ENCODE measurements at regions not wholly inside any gene's neighbourhood (a gene's known extent, or its start where the extent isn't known, plus 50 kb on each side); places are given as distances from the start of the nearest gene placed in this dataset.

- Histone ChIP-seq H3K27ac (ENCODE audit: low read length) (no peak overlapping the region), H3K4me1 (ENCODE audit: control insufficient read depth in 1 of 2, insufficient read depth in 2 of 2, low read length in 2 of 2) (no peaks in the 10 kb centered on the region), H3K27me3 (ENCODE audit: low read depth, low read length) (no peaks in the 10 kb centered on the region), H3K36me3 (ENCODE audit: control insufficient read depth in 1 of 2, insufficient read depth in 2 of 2, low read length in 2 of 2) (no peaks in the 10 kb centered on the region), H3K4me3 (ENCODE audit: low read depth in 1 of 2, low read length in 2 of 2) (no peak overlapping the region), H3K9me3 (ENCODE audit: control insufficient read depth in 1 of 2, low read length in 2 of 2) (no peaks in the 10 kb centered on the region)
Measured at GRCh38 chr7:16084370-16084769, 337.0 kb downstream of the CRPPA start.

- Histone ChIP-seq H3K4me1 (ENCODE audit: control insufficient read depth in 1 of 2, insufficient read depth in 2 of 2, low read length in 2 of 2) (no peaks in the 10 kb centered on the region), H3K4me3 (ENCODE audit: low read depth in 1 of 2, low read length in 2 of 2) (no peak overlapping the region), H3K27me3 (ENCODE audit: low read depth, low read length) (no peaks in the 10 kb centered on the region), H3K27ac (ENCODE audit: low read length) (no peak overlapping the region), H3K36me3 (ENCODE audit: control insufficient read depth in 1 of 2, insufficient read depth in 2 of 2, low read length in 2 of 2) (no peaks in the 10 kb centered on the region), H3K9me3 (ENCODE audit: control insufficient read depth in 1 of 2, low read length in 2 of 2) (no peaks in the 10 kb centered on the region)
Measured at GRCh38 chr7:16083931-16084330, 337.4 kb downstream of the CRPPA start.

- no peaks in the 10 kb centered on the region for H3K4me1 ChIP-seq (ENCODE audit: control insufficient read depth in 1 of 2, insufficient read depth in 2 of 2, low read length in 2 of 2)
- no peaks in the 10 kb centered on the region for H3K36me3 ChIP-seq (ENCODE audit: control insufficient read depth in 1 of 2, insufficient read depth in 2 of 2, low read length in 2 of 2)
- H3K4me3 ChIP-seq (ENCODE audit: low read depth in 1 of 2, low read length in 2 of 2): no peak overlapping the region
Measured at GRCh38 chr7:16080131-16080530, 341.2 kb downstream of the CRPPA start.

GRCh38 chr7:16079723-16080122, 341.6 kb downstream of the CRPPA start:
- H3K9me3 ChIP-seq (ENCODE audit: control insufficient read depth in 1 of 2, low read length in 2 of 2): no peaks in the 10 kb centered on the region
- no peaks in the 10 kb centered on the region for H3K36me3 ChIP-seq (ENCODE audit: control insufficient read depth in 1 of 2, insufficient read depth in 2 of 2, low read length in 2 of 2)
- H3K27ac ChIP-seq (ENCODE audit: low read length): no peak overlapping the region
- H3K27me3 ChIP-seq (ENCODE audit: low read depth, low read length): no peaks in the 10 kb centered on the region
- no peaks in the 10 kb centered on the region for H3K4me1 ChIP-seq (ENCODE audit: control insufficient read depth in 1 of 2, insufficient read depth in 2 of 2, low read length in 2 of 2)
- H3K4me3 ChIP-seq (ENCODE audit: low read depth in 1 of 2, low read length in 2 of 2): no peak overlapping the region

More at GRCh38 chr7:16080131-16080530, 341.2 kb downstream of the CRPPA start:
- H3K9me3 ChIP-seq (ENCODE audit: control insufficient read depth in 1 of 2, low read length in 2 of 2): no peaks in the 10 kb centered on the region
- no peak overlapping the region for H3K27ac ChIP-seq (ENCODE audit: low read length)
- H3K27me3 ChIP-seq (ENCODE audit: low read depth, low read length): no peaks in the 10 kb centered on the region

- H3K27me3 ChIP-seq (ENCODE audit: low read depth, low read length): no peaks in the 10 kb centered on the region
- H3K9me3 ChIP-seq (ENCODE audit: control insufficient read depth in 1 of 2, low read length in 2 of 2): no peaks in the 10 kb centered on the region
- H3K36me3 ChIP-seq (ENCODE audit: control insufficient read depth in 1 of 2, insufficient read depth in 2 of 2, low read length in 2 of 2): no peaks in the 10 kb centered on the region
- no peak overlapping the region for H3K27ac ChIP-seq (ENCODE audit: low read length)
- no peaks in the 10 kb centered on the region for H3K4me1 ChIP-seq (ENCODE audit: control insufficient read depth in 1 of 2, insufficient read depth in 2 of 2, low read length in 2 of 2)
- no peak overlapping the region for H3K4me3 ChIP-seq (ENCODE audit: low read depth in 1 of 2, low read length in 2 of 2)
Measured at GRCh38 chr7:16078076-16078952, 343.0 kb downstream of the CRPPA start.

- peaks cover 0 to 12% of the 10 kb centered on the region in 2 donors for H3K4me1 ChIP-seq (ENCODE audit: control insufficient read depth in 1 of 2, insufficient read depth in 2 of 2, low read length in 2 of 2)
- H3K27me3 ChIP-seq (ENCODE audit: low read depth, low read length): no peaks in the 10 kb centered on the region
- H3K4me3 ChIP-seq (ENCODE audit: low read depth in 1 of 2, low read length in 2 of 2): no peak overlapping the region
Measured at GRCh38 chr7:16071246-16071857, 350.0 kb downstream of the CRPPA start.

GRCh38 chr7:16070806-16071205, 350.5 kb downstream of the CRPPA start:
- H3K4me1 ChIP-seq (ENCODE audit: control insufficient read depth in 1 of 2, insufficient read depth in 2 of 2, low read length in 2 of 2): peaks cover 0 to 14% of the 10 kb centered on the region in 2 donors
- H3K27ac ChIP-seq (ENCODE audit: low read length): no peak overlapping the region
- no peaks in the 10 kb centered on the region for H3K9me3 ChIP-seq (ENCODE audit: control insufficient read depth in 1 of 2, low read length in 2 of 2)
- no peaks in the 10 kb centered on the region for H3K36me3 ChIP-seq (ENCODE audit: control insufficient read depth in 1 of 2, insufficient read depth in 2 of 2, low read length in 2 of 2)
- no peaks in the 10 kb centered on the region for H3K27me3 ChIP-seq (ENCODE audit: low read depth, low read length)
- no peak overlapping the region for H3K4me3 ChIP-seq (ENCODE audit: low read depth in 1 of 2, low read length in 2 of 2)

More at GRCh38 chr7:16071246-16071857, 350.0 kb downstream of the CRPPA start:
- no peaks in the 10 kb centered on the region for H3K9me3 ChIP-seq (ENCODE audit: control insufficient read depth in 1 of 2, low read length in 2 of 2)
- H3K36me3 ChIP-seq (ENCODE audit: control insufficient read depth in 1 of 2, insufficient read depth in 2 of 2, low read length in 2 of 2): no peaks in the 10 kb centered on the region
- H3K27ac ChIP-seq (ENCODE audit: low read length): no peak overlapping the region

GRCh38 chr7:16069998-16070397, 351.3 kb downstream of the CRPPA start:
- Histone ChIP-seq H3K4me1 (ENCODE audit: control insufficient read depth in 1 of 2, insufficient read depth in 2 of 2, low read length in 2 of 2) (peaks cover 0 to 14% of the 10 kb centered on the region in 2 donors), H3K27ac (ENCODE audit: low read length) (no peak overlapping the region), H3K9me3 (ENCODE audit: control insufficient read depth in 1 of 2, low read length in 2 of 2) (no peaks in the 10 kb centered on the region), H3K4me3 (ENCODE audit: low read depth in 1 of 2, low read length in 2 of 2) (no peak overlapping the region), H3K27me3 (ENCODE audit: low read depth, low read length) (no peaks in the 10 kb centered on the region), H3K36me3 (ENCODE audit: control insufficient read depth in 1 of 2, insufficient read depth in 2 of 2, low read length in 2 of 2) (no peaks in the 10 kb centered on the region)

- no peaks in the 10 kb centered on the region for H3K27me3 ChIP-seq (ENCODE audit: low read depth, low read length)
- H3K9me3 ChIP-seq (ENCODE audit: control insufficient read depth in 1 of 2, low read length in 2 of 2): no peaks in the 10 kb centered on the region
- no peak overlapping the region for H3K27ac ChIP-seq (ENCODE audit: low read length)
- no peak overlapping the region for H3K4me3 ChIP-seq (ENCODE audit: low read depth in 1 of 2, low read length in 2 of 2)
- no peaks in the 10 kb centered on the region for H3K36me3 ChIP-seq (ENCODE audit: control insufficient read depth in 1 of 2, insufficient read depth in 2 of 2, low read length in 2 of 2)
- H3K4me1 ChIP-seq (ENCODE audit: control insufficient read depth in 1 of 2, insufficient read depth in 2 of 2, low read length in 2 of 2): peaks cover 0 to 14% of the 10 kb centered on the region in 2 donors
Measured at GRCh38 chr7:16068183-16068582, 353.2 kb downstream of the CRPPA start.

- H3K27me3 ChIP-seq (ENCODE audit: low read depth, low read length): no peaks in the 10 kb centered on the region
- no peaks in the 10 kb centered on the region for H3K9me3 ChIP-seq (ENCODE audit: control insufficient read depth in 1 of 2, low read length in 2 of 2)
- no peak overlapping the region for H3K4me3 ChIP-seq (ENCODE audit: low read depth in 1 of 2, low read length in 2 of 2)
- H3K36me3 ChIP-seq (ENCODE audit: control insufficient read depth in 1 of 2, insufficient read depth in 2 of 2, low read length in 2 of 2): no peaks in the 10 kb centered on the region
- H3K4me1 ChIP-seq (ENCODE audit: control insufficient read depth in 1 of 2, insufficient read depth in 2 of 2, low read length in 2 of 2): peaks cover 0 to 16% of the 10 kb centered on the region in 2 donors
- no peak overlapping the region for H3K27ac ChIP-seq (ENCODE audit: low read length)
Measured at GRCh38 chr7:16067711-16068110, 353.6 kb downstream of the CRPPA start.

- Histone ChIP-seq H3K27ac (ENCODE audit: low read length) (no peak overlapping the region), H3K4me3 (ENCODE audit: low read depth in 1 of 2, low read length in 2 of 2) (no peak overlapping the region), H3K27me3 (ENCODE audit: low read depth, low read length) (no peaks in the 10 kb centered on the region), H3K9me3 (ENCODE audit: control insufficient read depth in 1 of 2, low read length in 2 of 2) (no peaks in the 10 kb centered on the region), H3K36me3 (ENCODE audit: control insufficient read depth in 1 of 2, insufficient read depth in 2 of 2, low read length in 2 of 2) (no peaks in the 10 kb centered on the region), H3K4me1 (ENCODE audit: control insufficient read depth in 1 of 2, insufficient read depth in 2 of 2, low read length in 2 of 2) (peaks cover 0 to 21% of the 10 kb centered on the region in 2 donors)
Measured at GRCh38 chr7:16066805-16067459, 354.4 kb downstream of the CRPPA start.
